ENCODE measurements at regions not wholly inside any gene's neighbourhood (a gene's known extent, or its start where the extent isn't known, plus 50 kb on each side); places are given as distances from the start of the nearest gene placed in this dataset.
"Not testable (repeated sequence)": the region's sequence is repeated elsewhere in the genome, so short reads cannot be mapped to it uniquely, and the experiment has no call there.

- no peak for DNase-seq
These were observed 148.4 kb upstream of the ATP11B start for GRCh38 chr3:182644790-182645433.

GRCh38 chr3:182650568-182651128 is 142.7 kb upstream of the ATP11B start:
- DNase-seq: no peak

- no peak for DNase-seq
These were observed 141.8 kb upstream of the ATP11B start for GRCh38 chr3:182651461-182651860.

- not testable (repeated sequence) for DNase-seq
These were observed 140.2 kb upstream of the ATP11B start for GRCh38 chr3:182653065-182653464.

GRCh38 chr3:182668541-182668940 is 124.8 kb upstream of the ATP11B start:
- DNase-seq: no peak

- DNase-seq: no peak
These were observed 124.3 kb upstream of the ATP11B start for GRCh38 chr3:182668974-182669373.

- no peak for DNase-seq
These were observed 121.8 kb upstream of the ATP11B start for GRCh38 chr3:182671541-182671940.

DNA sequence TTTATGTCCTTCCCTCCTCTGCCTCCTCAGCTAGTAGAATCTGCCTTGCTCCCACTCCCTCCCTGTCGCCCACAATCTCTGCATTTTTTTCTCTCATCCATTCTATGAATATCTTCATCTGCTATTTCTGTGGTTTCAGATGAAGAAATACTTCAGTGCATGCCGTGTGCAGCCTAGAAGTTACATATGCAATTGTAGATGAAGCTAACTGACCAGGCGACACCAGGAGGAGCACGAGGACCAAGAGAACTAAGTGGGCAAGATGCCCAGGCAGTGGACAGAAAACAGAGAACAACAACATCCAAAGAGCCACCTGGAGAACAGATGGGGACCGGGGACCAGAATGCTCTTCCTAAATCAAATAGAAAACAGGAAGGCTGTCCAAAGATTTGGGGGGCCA is 121.4 kb upstream of the ATP11B start:
- no peak for DNase-seq

DNA sequence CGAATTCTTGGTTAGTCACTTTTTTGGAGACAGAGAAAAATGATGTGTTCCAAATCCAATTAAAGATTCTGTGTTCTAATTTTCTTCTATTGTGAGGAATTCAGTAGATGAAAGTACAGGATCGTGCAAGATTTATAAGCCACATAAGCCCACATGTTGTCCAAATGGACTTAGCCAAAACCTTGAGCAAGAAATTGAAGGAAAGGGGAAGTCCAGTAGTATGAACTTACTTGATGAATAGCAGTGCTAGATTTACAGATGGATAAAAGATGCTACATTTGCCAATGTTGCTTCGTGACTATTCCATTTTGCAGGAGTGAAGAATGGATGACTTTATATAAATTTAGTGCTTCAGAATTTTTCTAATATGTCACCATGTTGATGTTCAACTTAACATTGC is 120.0 kb upstream of the ATP11B start:
- no peak for DNase-seq

- peak; percentile 44 for DNase-seq
These were observed 110.8 kb upstream of the ATP11B start for GRCh38 chr3:182682263-182683241.

DNA sequence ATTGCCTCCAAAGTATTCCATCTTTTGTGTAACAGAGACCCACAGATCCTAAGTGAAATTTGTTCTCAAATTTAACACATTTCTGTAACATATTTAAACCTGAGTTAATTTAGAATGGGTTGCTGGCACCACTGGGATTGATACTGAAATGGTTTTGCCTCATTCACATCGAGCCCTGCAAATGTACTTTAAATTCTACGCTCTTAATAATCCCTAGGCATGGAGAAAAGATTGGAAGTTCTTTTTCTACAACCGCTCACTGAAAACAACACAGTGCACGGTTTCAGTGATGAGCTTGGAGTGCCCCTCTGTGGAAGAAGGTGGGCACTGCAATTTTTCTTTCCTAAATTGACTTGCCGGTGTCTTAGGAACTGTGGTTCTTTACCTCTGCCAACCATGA is 109.9 kb upstream of the ATP11B start:
- peak; percentile 83 for DNase-seq

DNA sequence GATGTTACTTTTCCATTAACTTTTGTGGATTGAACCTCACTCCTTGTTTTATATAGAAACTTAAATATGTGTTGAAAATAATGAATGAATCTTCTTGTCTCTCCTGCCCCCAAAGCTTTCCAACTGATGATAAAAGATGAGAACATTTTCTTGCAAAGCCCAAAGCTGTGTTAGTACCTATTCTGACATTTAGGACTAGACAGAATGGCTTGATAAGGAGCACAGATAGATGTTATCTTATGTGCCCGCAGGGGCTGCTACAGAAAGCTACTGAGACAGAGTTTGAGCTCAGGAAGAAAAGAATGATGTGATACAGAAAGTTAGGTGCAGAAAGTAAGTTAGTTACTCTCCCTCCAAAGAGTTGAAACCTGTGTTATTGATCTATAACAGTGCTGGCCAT is 109.4 kb upstream of the ATP11B start:
- DNase-seq: no peak

DNA sequence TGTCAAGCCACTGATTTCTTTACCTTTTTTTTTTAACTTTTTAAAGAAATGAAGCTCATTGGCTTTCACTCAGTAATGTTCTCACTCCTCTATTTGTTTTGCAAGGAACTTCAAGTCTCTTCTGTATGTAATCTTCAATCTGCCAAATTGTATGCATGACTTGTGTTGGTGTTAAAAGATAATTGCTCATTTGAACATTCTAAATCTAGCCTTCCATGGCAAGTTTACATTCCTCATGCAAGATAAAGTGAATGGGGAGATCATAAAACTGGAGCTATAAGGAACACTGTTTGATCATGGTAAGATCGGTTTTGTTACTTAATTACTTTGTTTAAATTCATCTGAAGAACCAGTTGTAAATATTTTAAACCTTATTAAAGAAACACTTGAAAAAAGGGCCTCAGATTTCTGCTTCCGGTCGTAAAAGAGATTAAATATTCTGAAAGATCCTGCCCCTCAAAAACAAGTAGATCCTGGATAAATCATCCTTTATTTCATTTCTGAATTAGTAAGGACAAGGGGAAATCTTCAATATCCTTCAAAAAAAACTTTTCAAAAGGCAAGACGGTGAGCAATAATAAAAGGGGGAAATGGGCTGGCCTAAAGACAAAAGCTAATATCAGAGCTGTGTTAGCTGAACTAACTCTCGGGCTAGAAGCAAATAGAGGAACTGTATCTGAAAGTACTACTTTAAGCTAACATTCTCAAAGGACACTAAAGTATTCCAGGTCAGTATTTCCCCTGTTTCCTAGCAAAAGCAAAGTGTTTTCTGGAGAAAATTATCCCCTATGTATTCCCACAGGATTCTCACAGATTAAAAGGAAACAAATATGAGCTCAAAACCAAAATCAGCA is 107.0 kb upstream of the ATP11B start:
- peak; percentile 20 for DNase-seq

DNA sequence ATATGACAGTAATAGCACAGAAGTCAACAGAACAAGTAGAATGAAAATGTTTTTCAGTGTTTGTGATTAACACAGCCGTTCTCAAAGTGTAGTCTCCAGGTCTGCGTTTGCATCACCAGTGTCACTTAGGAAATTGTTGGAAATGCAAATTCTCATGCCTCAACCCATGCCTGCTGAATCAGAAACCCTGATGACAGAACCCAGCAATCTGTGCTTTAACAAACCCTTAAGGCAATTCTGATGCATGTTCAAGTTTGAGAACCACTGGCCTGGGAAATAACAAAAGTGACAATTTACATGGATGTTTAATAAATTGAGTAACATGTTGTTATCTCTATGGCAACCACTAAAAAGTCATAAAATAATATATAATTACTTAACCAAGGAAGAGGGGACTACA is 103.1 kb upstream of the ATP11B start:
- DNase-seq: no peak

DNA sequence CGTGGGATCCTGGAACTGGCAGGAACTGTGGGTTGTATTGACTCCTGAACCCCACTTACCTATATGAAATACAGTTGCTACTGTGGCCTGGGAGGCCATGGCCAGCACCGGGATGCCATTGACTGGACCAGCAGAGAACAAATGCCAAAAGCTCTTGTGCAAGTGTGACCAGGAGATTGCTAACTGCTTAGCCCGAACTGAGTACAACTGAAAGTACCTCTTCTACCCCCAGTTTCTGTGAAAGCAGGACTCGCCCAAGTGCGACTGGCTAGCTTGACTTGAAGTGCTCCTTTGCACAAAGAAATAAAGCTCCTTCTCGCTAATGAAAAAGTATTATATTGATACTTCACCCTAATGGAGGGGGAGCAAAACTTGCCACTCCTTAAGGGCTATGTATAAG is 101.3 kb upstream of the ATP11B start:
- no peak for DNase-seq

- DNase-seq: peak; percentile 69
These were observed 100.6 kb upstream of the ATP11B start for GRCh38 chr3:182692695-182693094.

GRCh38 chr3:182693723-182694122 is 99.6 kb upstream of the ATP11B start:
- DNase-seq: no peak

- no peak for DNase-seq
These were observed 96.4 kb upstream of the ATP11B start for GRCh38 chr3:182696916-182697315.

DNA sequence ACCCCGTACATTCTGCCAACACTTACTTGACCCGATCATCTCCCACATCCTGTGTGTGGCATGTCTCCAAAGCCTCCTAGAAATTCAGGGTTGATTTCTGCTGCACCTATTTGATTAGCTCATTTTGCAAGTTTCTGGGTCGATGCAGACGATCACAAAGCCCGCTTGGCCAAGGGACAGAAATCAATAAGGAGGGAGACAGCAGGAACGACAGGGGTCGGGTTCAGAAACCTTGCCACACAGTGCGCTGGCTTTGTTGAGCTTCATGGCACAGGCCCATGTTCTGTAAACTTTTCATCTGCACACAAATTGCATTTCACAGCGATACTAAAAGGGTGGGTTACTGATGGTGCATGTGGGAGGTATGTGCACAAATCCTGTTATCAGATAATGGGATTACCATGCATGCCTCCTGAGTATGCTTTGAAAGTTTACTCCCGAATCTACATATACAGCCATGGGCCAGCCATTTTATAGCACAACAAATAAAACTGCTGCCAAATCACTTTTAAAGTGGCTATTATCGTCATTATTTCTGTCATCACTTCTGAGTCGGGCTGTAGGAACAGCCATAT is 95.9 kb upstream of the ATP11B start:
- no peak for DNase-seq

DNA sequence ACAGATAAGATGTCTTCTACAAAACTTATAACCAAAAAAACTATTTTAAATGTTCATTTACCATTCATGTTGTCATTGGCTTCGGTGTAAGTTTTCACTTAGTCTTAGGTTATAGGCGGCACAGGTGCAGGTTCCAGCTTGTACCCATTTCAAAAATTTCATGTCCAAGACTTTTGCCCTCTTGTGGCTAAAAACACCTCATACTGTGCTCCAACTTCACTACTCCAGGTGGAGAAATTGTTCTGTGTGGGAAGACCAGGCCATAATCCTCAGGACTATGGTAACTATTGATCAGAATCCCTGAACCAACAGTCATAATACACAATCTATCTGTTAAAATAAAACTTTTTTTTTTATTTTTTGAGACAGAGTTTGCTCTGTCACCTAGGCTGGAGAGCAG is 95.2 kb upstream of the ATP11B start:
- DNase-seq: no peak

- DNase-seq: no peak
These were observed 93.6 kb upstream of the ATP11B start for GRCh38 chr3:182699550-182700170.

DNA sequence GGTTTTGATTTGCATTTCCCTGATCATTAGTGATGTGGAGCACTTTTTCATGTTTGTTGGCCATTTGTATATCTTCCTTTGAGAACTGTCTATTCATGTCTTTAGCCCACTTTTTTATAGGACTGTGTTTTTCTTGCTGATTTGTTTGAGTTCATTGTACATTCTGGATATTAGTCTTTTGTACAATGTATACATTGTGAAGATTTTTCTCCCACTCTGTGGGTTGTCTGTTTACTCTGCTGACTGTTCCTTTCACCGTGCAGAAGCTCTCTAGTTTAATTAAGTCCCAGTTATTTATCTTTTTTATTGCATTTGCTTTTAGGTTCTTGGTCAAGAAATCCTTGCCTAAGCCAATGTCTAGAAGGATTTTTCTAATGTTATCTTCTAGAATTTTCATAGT is 91.1 kb upstream of the ATP11B start:
- DNase-seq: no peak

All from hematopoietic multipotent progenitor cell treated with erythropoietin and hydrocortisone succinate and interleukin-3 and kit ligand, for 6 days (in vitro differentiated cells).